Transverse colon (tissue), 4 donors: ENCODE measurements at regions not wholly inside any gene's neighbourhood (a gene's known extent, or its start where the extent isn't known, plus 50 kb on each side); places are given as distances from the start of the nearest gene placed in this dataset.

Source experiments
- DNase-seq: peaks from one replicate; pipeline ENCODE4 v3.0.0-alpha.2; 2019
- H3K27ac ChIP-seq, 4 donors: fragments of 200-600 bp; sonication (generic); 2 replicates each; pipeline ENCODE4 v1.5.1; 2016 to 2018; ENCODE audit warnings: inconsistent platforms in 4 of 4
- H3K27me3 ChIP-seq: fragments of 200-600 bp; sonication (generic); 2 replicates; pipeline ENCODE4 v1.5.1; 2017; ENCODE audit warnings: inconsistent platforms
- H3K36me3 ChIP-seq, 4 donors: fragments of 200-600 bp; sonication (generic); 2 replicates each; pipeline ENCODE4 v1.5.1; 2017 to 2019; ENCODE audit warnings: inconsistent platforms in 4 of 4
- H3K4me1 ChIP-seq, 4 donors: fragments of 200-600 bp; sonication (generic); 2 replicates each; pipeline ENCODE4 v1.5.1; 2017 to 2020; ENCODE audit warnings: inconsistent platforms in 4 of 4
- H3K4me3 ChIP-seq, 4 donors: fragments of 200-600 bp; sonication (generic); 1 replicate in 1 of 4; 2 replicates in 3 of 4; pipeline versions ENCODE4 v1.5.1 to v1.6.1; 2017 to 2019; ENCODE audit warnings: inconsistent platforms in 4 of 4
- H3K9me3 ChIP-seq, 2 donors: fragments of 200-600 bp; sonication (generic); 2 replicates each; pipeline ENCODE4 v1.5.1; 2017 to 2019; ENCODE audit warnings: inconsistent platforms in 2 of 2
- EP300 ChIP-seq: sonication (generic); formaldehyde crosslinking; IDR thresholded peaks from one replicate; pipeline ENCODE4 v1.6.1; 2017; ENCODE audit warnings: antibody characterized with exemption, low read depth
- POLR2A ChIP-seq: fragments of 450-650 bp; IDR thresholded peaks from one replicate; pipeline ENCODE4 v1.6.1; 2016; ENCODE audit warnings: antibody characterized with exemption, mild to moderate bottlenecking, moderate library complexity
- POLR2AphosphoS5 ChIP-seq, 3 donors: sonication (generic); formaldehyde crosslinking; IDR thresholded peaks; one replicate each; pipeline ENCODE4 v1.6.1; 2016; ENCODE audit warnings: antibody characterized with exemption in 3 of 3
- WGBS, 2 donors: methylation state at CpG; one replicate each; pipeline ENCODE4 v1.1.5; 2018; ENCODE audit warnings: low coverage in 1 of 2; 5-methylcytosine and 5-hydroxymethylcytosine counted together
- in situ Hi-C, 4 donors: fragments of 200-750 bp; cut with MboI; loops; one replicate each; pipeline versions ENCODE4 v1.15.0 to v1.15.1; 2017; ENCODE audit warnings: low sequenced_read_pairs in 3 of 4, low pct_ligation_motif_present in 1 of 4, low pct_unique_long_range_greater_than_20kb in 1 of 4
- intact Hi-C: fragments of 100-400 bp; cut with DNase I; formaldehyde crosslinking; loops from one replicate; pipeline ENCODE4 v1.15.1; 2023; ENCODE audit warnings: low total_unique reads
- TF ChIP-seq, protein P1 (sequence below), 5 experiments: fragments of 200-600 bp in 3 of 5; fragments of 450-650 bp in 2 of 5; sonication (generic) in 3 of 5; IDR thresholded peaks; 1 replicate in 2 of 5; 2 replicates in 3 of 5; pipeline ENCODE4 v1.5.1; 2016 to 2017; ENCODE audit warnings: antibody characterized with exemption in 5 of 5, inconsistent platforms in 3 of 5, mild to moderate bottlenecking in 2 of 5, moderate library complexity in 1 of 5

DNA sequence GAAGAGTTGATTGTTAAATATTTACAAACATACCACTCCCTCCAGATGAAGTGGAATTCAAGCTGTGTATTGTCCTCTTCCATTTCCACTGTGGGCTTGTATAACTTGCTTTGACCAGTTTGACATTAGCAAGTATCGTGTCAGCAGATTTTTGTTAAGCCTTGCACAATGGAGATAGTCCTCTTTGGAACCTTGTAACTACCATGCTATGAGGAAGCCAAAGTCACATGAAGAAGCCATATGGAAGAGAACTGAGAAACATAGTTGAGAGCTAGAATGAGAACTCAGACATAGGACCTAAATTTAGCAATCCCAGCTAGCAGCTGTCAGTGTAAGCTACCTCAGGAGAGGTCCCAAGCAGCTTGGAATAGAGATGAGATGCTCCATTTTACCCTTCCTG lies 889.2 kb downstream of the PDCD6IP start:
- no peak for DNase-seq
- TF ChIP-seq POLR2AphosphoS5 (IDR thresholded peaks at IDR 0.05), result no peak
- TF ChIP-seq POLR2A, result no peak
- TF ChIP-seq, protein P1, sequence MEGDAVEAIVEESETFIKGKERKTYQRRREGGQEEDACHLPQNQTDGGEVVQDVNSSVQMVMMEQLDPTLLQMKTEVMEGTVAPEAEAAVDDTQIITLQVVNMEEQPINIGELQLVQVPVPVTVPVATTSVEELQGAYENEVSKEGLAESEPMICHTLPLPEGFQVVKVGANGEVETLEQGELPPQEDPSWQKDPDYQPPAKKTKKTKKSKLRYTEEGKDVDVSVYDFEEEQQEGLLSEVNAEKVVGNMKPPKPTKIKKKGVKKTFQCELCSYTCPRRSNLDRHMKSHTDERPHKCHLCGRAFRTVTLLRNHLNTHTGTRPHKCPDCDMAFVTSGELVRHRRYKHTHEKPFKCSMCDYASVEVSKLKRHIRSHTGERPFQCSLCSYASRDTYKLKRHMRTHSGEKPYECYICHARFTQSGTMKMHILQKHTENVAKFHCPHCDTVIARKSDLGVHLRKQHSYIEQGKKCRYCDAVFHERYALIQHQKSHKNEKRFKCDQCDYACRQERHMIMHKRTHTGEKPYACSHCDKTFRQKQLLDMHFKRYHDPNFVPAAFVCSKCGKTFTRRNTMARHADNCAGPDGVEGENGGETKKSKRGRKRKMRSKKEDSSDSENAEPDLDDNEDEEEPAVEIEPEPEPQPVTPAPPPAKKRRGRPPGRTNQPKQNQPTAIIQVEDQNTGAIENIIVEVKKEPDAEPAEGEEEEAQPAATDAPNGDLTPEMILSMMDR (IDR thresholded peaks at IDR 0.05), result no peak
- no peak for TF ChIP-seq EP300
- no peaks in the 10 kb centered on the region for H3K9me3 ChIP-seq
- H3K27me3 ChIP-seq, result no peaks in the 10 kb centered on the region
- WGBS, 2 donors, result 71 to 76% methylated on average over 1 of the region's 1 CpG
- no peaks in the 10 kb centered on the region for H3K36me3 ChIP-seq
- H3K27ac ChIP-seq, result no peak overlapping the region
- no peak overlapping the region for H3K4me3 ChIP-seq
- intact Hi-C loops, result loop anchor here (10.0 kb wide), 1 partner anchor 803 kb away; no protein-coding TSS in a partner anchor
- in situ Hi-C loops, result loop anchor here in 3 of 4 donors (10.0 to 25.0 kb wide), 4 partner anchors 575 to 803 kb away; no protein-coding TSS in a partner anchor
- no peaks in the 10 kb centered on the region for H3K4me1 ChIP-seq

DNA sequence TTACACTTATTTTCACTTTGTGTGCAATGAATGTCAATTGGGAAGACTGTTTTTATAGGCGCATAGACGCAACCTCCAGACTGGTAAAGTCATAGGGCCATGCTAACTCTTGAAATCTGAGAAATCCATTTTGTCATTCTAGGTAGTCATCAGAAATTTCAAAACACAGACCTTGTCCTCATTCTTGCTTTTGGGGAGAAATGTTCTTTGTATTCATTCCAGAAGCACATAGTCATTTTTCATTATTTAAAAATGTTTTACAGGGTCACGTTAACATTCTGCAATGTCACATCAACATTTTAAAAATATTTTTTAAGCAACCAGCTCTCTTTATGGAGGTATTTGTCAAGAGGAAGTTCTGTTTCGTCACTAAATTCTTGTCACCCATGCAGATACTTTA lies 898.4 kb downstream of the PDCD6IP start:
- in situ Hi-C loops, result loop anchor here in 2 of 4 donors (25.0 kb wide), 2 partner anchors 585 to 810 kb away; no protein-coding TSS in a partner anchor
- no peaks in the 10 kb centered on the region for H3K36me3 ChIP-seq
- TF ChIP-seq POLR2AphosphoS5 (IDR thresholded peaks at IDR 0.05), result no peak
- H3K9me3 ChIP-seq, result no peaks in the 10 kb centered on the region
- H3K27ac ChIP-seq, result no peak overlapping the region
- intact Hi-C loops, result no loop called here
- no peaks in the 10 kb centered on the region for H3K4me1 ChIP-seq
- 79 to 82% methylated on average over 4 of the region's 4 CpGs for WGBS, 2 donors
- no peaks in the 10 kb centered on the region for H3K27me3 ChIP-seq
- DNase-seq, result no peak
- H3K4me3 ChIP-seq, result no peak overlapping the region

DNA sequence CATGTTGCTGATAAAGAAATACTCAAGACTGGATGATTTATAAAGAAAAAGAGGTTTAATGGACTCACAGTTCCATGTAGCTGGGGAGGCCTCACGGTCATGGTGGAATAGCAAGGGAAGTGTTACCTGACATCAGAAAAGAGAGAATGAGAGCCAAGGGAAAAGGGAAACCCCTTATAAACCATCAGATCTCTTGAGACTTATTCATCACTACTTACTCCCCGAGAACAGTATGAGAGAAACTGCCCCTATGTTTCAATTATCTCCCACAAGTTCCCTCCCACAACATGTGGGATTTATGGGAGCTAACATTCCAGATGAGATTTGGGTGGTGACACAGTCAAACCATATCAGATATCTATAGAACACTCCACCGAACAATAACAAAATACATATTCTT lies 904.6 kb downstream of the PDCD6IP start:
- H3K4me1 ChIP-seq, result no peaks in the 10 kb centered on the region
- H3K27ac ChIP-seq, result no peak overlapping the region
- DNase-seq, result no peak
- in situ Hi-C loops, result no loop called here
- WGBS, 2 donors, result 85 to 96% methylated on average over 3 of the region's 3 CpGs
- no peaks in the 10 kb centered on the region for H3K36me3 ChIP-seq
- no peaks in the 10 kb centered on the region for H3K9me3 ChIP-seq
- H3K27me3 ChIP-seq, result no peaks in the 10 kb centered on the region
- intact Hi-C loops, result no loop called here
- no peak overlapping the region for H3K4me3 ChIP-seq
- TF ChIP-seq, protein P1 (IDR thresholded peaks at IDR 0.05), result no peak
- TF ChIP-seq EP300 (no peak), POLR2A (no peak), POLR2AphosphoS5 (IDR thresholded peaks at IDR 0.05) (no peak)

DNA sequence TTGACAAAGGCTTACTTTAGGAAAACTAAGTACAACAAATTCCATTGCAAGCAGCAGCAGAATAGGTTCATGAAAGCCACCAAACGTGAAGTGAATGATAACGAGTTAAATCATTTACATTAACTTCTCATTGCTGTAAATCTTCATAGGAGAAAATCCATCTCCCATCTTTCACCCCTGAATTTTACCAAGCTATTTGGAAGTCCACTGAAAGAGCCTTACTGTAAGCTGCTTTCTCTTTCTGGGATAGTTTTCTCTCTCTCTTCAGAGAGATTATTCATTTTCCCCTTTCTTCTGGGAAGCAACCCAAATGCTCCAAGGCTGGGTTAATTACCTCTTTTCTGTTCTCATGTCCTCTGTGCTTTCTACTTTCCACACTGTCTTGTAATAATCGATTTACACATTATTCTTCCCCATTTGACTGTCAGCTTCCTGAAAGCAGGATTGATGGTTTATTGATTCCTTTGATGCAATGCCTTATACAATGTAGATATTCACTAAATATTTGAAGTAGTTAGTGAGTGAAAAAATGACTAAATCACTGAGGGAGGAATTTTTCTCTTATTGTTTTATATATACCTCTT lies 914.3 kb upstream of the ARPP21 start:
- Histone ChIP-seq H3K36me3 (no peaks in the 10 kb centered on the region), H3K4me3 (no peak overlapping the region), H3K27ac (no peak overlapping the region), H3K4me1 (no peaks in the 10 kb centered on the region), H3K9me3 (no peaks in the 10 kb centered on the region), H3K27me3 (no peaks in the 10 kb centered on the region)
- in situ Hi-C loops, result no loop called here
- 50 to 54% methylated on average over 3 of the region's 3 CpGs for WGBS, 2 donors
- TF ChIP-seq POLR2AphosphoS5 (IDR thresholded peaks at IDR 0.05), result no peak
- no peak for TF ChIP-seq POLR2A
- TF ChIP-seq, protein P1 (IDR thresholded peaks at IDR 0.05), result no peak
- TF ChIP-seq EP300, result no peak
- intact Hi-C loops, result no loop called here
- DNase-seq, result no peak

DNA sequence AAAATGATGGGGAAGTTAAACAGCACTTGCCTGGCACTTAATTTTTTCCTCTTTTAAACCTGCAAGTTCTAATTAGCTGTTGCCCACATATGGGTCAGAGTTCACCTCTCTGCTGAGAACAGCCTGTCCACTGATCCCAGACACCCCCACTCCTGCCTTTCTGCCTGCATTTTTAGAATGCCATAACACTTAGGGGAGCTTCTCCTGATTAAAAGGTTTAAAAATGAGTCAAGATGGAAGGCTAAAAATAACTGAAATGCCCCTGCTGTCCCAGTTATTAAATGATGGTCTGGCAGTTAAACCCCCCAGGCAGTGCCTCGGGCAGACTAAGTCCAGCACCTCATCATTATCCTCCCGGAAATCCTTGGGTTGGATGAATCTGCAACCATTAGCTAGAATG lies 913.6 kb upstream of the ARPP21 start:
- no peak for DNase-seq
- TF ChIP-seq, protein P1 (IDR thresholded peaks at IDR 0.05), result no peak
- TF ChIP-seq EP300, result no peak
- no peak for TF ChIP-seq POLR2A
- TF ChIP-seq POLR2AphosphoS5 (IDR thresholded peaks at IDR 0.05), result no peak
- H3K27me3 ChIP-seq, result no peaks in the 10 kb centered on the region
- in situ Hi-C loops, result no loop called here
- no peak overlapping the region for H3K4me3 ChIP-seq
- intact Hi-C loops, result no loop called here
- no peak overlapping the region for H3K27ac ChIP-seq
- 60 to 68% methylated on average over 1 to 2 of the region's 2 CpGs for WGBS, 2 donors
- H3K4me1 ChIP-seq, result no peaks in the 10 kb centered on the region
- no peaks in the 10 kb centered on the region for H3K36me3 ChIP-seq
- no peaks in the 10 kb centered on the region for H3K9me3 ChIP-seq
